Natural killer cell (primary cell): ENCODE measurements at regions not wholly inside any gene's neighbourhood (a gene's known extent, or its start where the extent isn't known, plus 50 kb on each side); places are given as distances from the start of the nearest gene placed in this dataset.
"Not testable (repeated sequence)": the region's sequence is repeated elsewhere in the genome, so short reads cannot be mapped to it uniquely, and the experiment has no call there.

ENCODE experiments used
- ATAC-seq, 3 donors: fragments of 150-1000 bp in 2 of 3; fragments of 200-7000 bp in 1 of 3; cut with Tn5 transposase; 1 replicate in 1 of 3; 2 replicates in 2 of 3; pipeline ENCODE4 v1.10.0; 2021; ENCODE audit warnings: mild to moderate bottlenecking in 2 of 3, moderate library complexity in 2 of 3
- DNase-seq, 2 donors: peaks; one replicate each; pipeline versions ENCODE4 v3.0.0 to v3.0.0-alpha.2; 2013 to 2021; ENCODE audit warnings: mixed read lengths in 1 of 2
- H3K27ac ChIP-seq: one replicate; pipeline ENCODE4 v1.5.1; 2013; ENCODE audit warnings: mild to moderate bottlenecking, low read length
- H3K27me3 ChIP-seq: one replicate; pipeline ENCODE4 v1.6.1; 2013; ENCODE audit warnings: low read length; ENCODE audit not compliant: control insufficient read depth, insufficient read depth
- H3K36me3 ChIP-seq: one replicate; pipeline ENCODE4 v1.6.1; 2013; ENCODE audit warnings: low read length; ENCODE audit not compliant: control insufficient read depth, insufficient read depth
- H3K4me1 ChIP-seq: one replicate; pipeline ENCODE4 v1.6.1; 2013; ENCODE audit warnings: low read length; ENCODE audit not compliant: control insufficient read depth, insufficient read depth
- H3K4me3 ChIP-seq: one replicate; pipeline ENCODE4 v1.5.1; 2013; ENCODE audit warnings: low read length
- H3K9me3 ChIP-seq: one replicate; pipeline ENCODE4 v1.6.1; 2013; ENCODE audit warnings: low read length; ENCODE audit not compliant: control insufficient read depth, insufficient read depth
- H3K27ac Mint-ChIP-seq, 2 donors: one replicate each; pipeline ENCODE4 v1.8.0; 2022; ENCODE audit warnings: mild to moderate bottlenecking in 2 of 2, mixed read lengths in 2 of 2, moderate library complexity in 1 of 2
- H3K27me3 Mint-ChIP-seq, 2 donors: one replicate each; pipeline ENCODE4 v1.8.0; 2022; ENCODE audit warnings: low read depth in 2 of 2, mixed read lengths in 2 of 2
- H3K36me3 Mint-ChIP-seq: one replicate; pipeline ENCODE4 v1.8.0; 2022; ENCODE audit warnings: mixed read lengths
- H3K4me1 Mint-ChIP-seq, 2 donors: one replicate each; pipeline ENCODE4 v1.8.0; 2022; ENCODE audit warnings: mixed read lengths in 2 of 2
- H3K4me3 Mint-ChIP-seq: one replicate; pipeline ENCODE4 v1.8.0; 2022; ENCODE audit warnings: mild to moderate bottlenecking, moderate library complexity, mixed read lengths
- H3K9me3 Mint-ChIP-seq, 2 donors: one replicate each; pipeline ENCODE4 v1.8.0; 2022; ENCODE audit warnings: mixed read lengths in 2 of 2
- CTCF ChIP-seq: fragments of 200-600 bp; IDR thresholded peaks from one replicate; pipeline ENCODE4 v1.8.0; 2022; ENCODE audit warnings: antibody characterized with exemption
- WGBS: methylation state at CpG from one replicate; pipeline ENCODE4 v1.1.7; 2013; ENCODE audit warnings: missing lambda C conversion rate; ENCODE audit not compliant: insufficient coverage; 5-methylcytosine and 5-hydroxymethylcytosine counted together
- intact Hi-C: fragments of 100-400 bp; cut with micrococcal nuclease; formaldehyde crosslinking; loops from one replicate; pipeline ENCODE4 v1.14.2; 2022

GRCh38 chr2:195434346-195434745 is 222.7 kb upstream of the SLC39A10 start:
- Histone ChIP-seq H3K9me3 (no peaks in the 10 kb centered on the region), H3K27ac (no peak overlapping the region), H3K36me3 (no peaks in the 10 kb centered on the region), H3K4me3 (no peak overlapping the region), H3K27me3 (no peaks in the 10 kb centered on the region), H3K4me1 (no peaks in the 10 kb centered on the region)
- Mint-ChIP-seq H3K27me3 (no peaks in the 10 kb centered on the region), H3K4me3 (no peak overlapping the region), H3K4me1 (no peaks in the 10 kb centered on the region), H3K36me3 (no peaks in the 10 kb centered on the region), H3K9me3 (no peaks in the 10 kb centered on the region), H3K27ac (no peak overlapping the region)
- TF ChIP-seq CTCF: no peak
- 100% methylated on average over 1 of the region's 1 CpG for WGBS
- intact Hi-C loops: no loop called here
- ATAC-seq (no peak), DNase-seq (no peak)

- H3K9me3 Mint-ChIP-seq, H3K27ac ChIP-seq, H3K27ac Mint-ChIP-seq, H3K4me3 Mint-ChIP-seq, H3K4me1 Mint-ChIP-seq, H3K27me3 ChIP-seq, H3K4me1 ChIP-seq, H3K36me3 Mint-ChIP-seq, H3K36me3 ChIP-seq, H3K9me3 ChIP-seq, DNase-seq, intact Hi-C loops, H3K4me3 ChIP-seq, H3K27me3 Mint-ChIP-seq, ATAC-seq: not testable (repeated sequence)
- 87% methylated on average over 2 of the region's 2 CpGs for WGBS
These were observed 223.3 kb upstream of the SLC39A10 start for GRCh38 chr2:195433729-195434128.

- H3K27me3 Mint-ChIP-seq: peaks cover 0 to 2% of the 10 kb centered on the region in 2 donors
- 69% methylated on average over 3 of the region's 3 CpGs for WGBS
These were observed 228.4 kb upstream of the SLC39A10 start for GRCh38 chr2:195428673-195429072.

GRCh38 chr2:195425328-195425727 is 231.7 kb upstream of the SLC39A10 start:
- no peak for TF ChIP-seq CTCF
- Mint-ChIP-seq H3K9me3 (no peaks in the 10 kb centered on the region), H3K36me3 (no peaks in the 10 kb centered on the region), H3K4me1 (no peaks in the 10 kb centered on the region), H3K27me3 (peaks cover 0 to 2% of the 10 kb centered on the region in 2 donors), H3K27ac (no peak overlapping the region), H3K4me3 (no peak overlapping the region)
- ATAC-seq (no peak), DNase-seq (no peak)
- intact Hi-C loops: no loop called here
- Histone ChIP-seq H3K27ac (no peak overlapping the region), H3K4me1 (no peaks in the 10 kb centered on the region), H3K9me3 (no peaks in the 10 kb centered on the region), H3K4me3 (no peak overlapping the region), H3K36me3 (no peaks in the 10 kb centered on the region), H3K27me3 (no peaks in the 10 kb centered on the region)
- WGBS: no CpG with 5 or more reads among the region's 1 CpG

More at GRCh38 chr2:195428673-195429072, 228.4 kb upstream of the SLC39A10 start:
- H3K36me3 Mint-ChIP-seq: no peaks in the 10 kb centered on the region
- H3K27me3 ChIP-seq: no peaks in the 10 kb centered on the region
- H3K9me3 Mint-ChIP-seq: no peaks in the 10 kb centered on the region
- H3K4me1 ChIP-seq: no peaks in the 10 kb centered on the region
- H3K9me3 ChIP-seq: no peaks in the 10 kb centered on the region
- no peak overlapping the region for H3K4me3 Mint-ChIP-seq
- no peak overlapping the region for H3K4me3 ChIP-seq
- no peaks in the 10 kb centered on the region for H3K36me3 ChIP-seq
- ATAC-seq (no peak), DNase-seq (no peak)
- no peak overlapping the region for H3K27ac Mint-ChIP-seq
- no peak overlapping the region for H3K27ac ChIP-seq
- no peak for TF ChIP-seq CTCF
- intact Hi-C loops: no loop called here
- no peaks in the 10 kb centered on the region for H3K4me1 Mint-ChIP-seq
